ENCODE measurements at regions not wholly inside any gene's neighbourhood (a gene's known extent, or its start where the extent isn't known, plus 50 kb on each side); places are given as distances from the start of the nearest gene placed in this dataset.

DNA sequence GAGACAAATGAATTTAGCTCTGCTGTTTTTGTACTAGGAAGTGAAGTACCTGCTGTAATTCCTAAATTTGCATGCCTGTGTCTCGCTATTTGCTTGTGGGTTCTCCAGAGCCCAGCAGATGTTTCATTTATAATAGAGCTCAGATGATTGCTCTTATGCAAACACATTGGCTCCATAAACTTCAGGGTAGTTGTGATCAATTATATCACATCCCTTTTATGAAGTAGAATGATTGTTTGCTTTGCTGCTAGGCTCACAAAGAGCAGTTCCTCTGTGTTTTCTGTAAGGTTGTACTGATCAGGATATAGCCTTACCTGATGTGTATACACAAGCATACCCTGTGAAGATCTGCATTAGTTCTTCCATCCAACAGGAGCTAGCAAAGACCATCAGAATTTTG, 64.1 kb downstream of the C11orf87 start:
- TF ChIP-seq, protein P1, sequence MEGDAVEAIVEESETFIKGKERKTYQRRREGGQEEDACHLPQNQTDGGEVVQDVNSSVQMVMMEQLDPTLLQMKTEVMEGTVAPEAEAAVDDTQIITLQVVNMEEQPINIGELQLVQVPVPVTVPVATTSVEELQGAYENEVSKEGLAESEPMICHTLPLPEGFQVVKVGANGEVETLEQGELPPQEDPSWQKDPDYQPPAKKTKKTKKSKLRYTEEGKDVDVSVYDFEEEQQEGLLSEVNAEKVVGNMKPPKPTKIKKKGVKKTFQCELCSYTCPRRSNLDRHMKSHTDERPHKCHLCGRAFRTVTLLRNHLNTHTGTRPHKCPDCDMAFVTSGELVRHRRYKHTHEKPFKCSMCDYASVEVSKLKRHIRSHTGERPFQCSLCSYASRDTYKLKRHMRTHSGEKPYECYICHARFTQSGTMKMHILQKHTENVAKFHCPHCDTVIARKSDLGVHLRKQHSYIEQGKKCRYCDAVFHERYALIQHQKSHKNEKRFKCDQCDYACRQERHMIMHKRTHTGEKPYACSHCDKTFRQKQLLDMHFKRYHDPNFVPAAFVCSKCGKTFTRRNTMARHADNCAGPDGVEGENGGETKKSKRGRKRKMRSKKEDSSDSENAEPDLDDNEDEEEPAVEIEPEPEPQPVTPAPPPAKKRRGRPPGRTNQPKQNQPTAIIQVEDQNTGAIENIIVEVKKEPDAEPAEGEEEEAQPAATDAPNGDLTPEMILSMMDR (conservative IDR thresholded peaks at IDR 0.05) = no peak
- no peak for TF ChIP-seq EZH2 (IDR thresholded peaks at IDR 0.05; ENCODE audit: low read depth)

All from PC-9 (cell line).